Natural killer cell (primary cell): ENCODE measurements at regions not wholly inside any gene's neighbourhood (a gene's known extent, or its start where the extent isn't known, plus 50 kb on each side); places are given as distances from the start of the nearest gene placed in this dataset.
A peak's percentile ranks its signal among the peaks of the same experiment; 100 is the strongest.
"Not testable (repeated sequence)": the region's sequence is repeated elsewhere in the genome, so short reads cannot be mapped to it uniquely, and the experiment has no call there.

Source experiments
- ATAC-seq, 3 donors: fragments of 150-1000 bp in 2 of 3; fragments of 200-7000 bp in 1 of 3; cut with Tn5 transposase; 1 replicate in 1 of 3; 2 replicates in 2 of 3; pipeline ENCODE4 v1.10.0; 2021; ENCODE audit warnings: mild to moderate bottlenecking in 2 of 3, moderate library complexity in 2 of 3
- DNase-seq, 2 donors: peaks; one replicate each; pipeline versions ENCODE4 v3.0.0 to v3.0.0-alpha.2; 2013 to 2021; ENCODE audit warnings: mixed read lengths in 1 of 2
- H3K27ac ChIP-seq: one replicate; pipeline ENCODE4 v1.5.1; 2013; ENCODE audit warnings: mild to moderate bottlenecking, low read length
- H3K27me3 ChIP-seq: one replicate; pipeline ENCODE4 v1.6.1; 2013; ENCODE audit warnings: low read length; ENCODE audit not compliant: control insufficient read depth, insufficient read depth
- H3K36me3 ChIP-seq: one replicate; pipeline ENCODE4 v1.6.1; 2013; ENCODE audit warnings: low read length; ENCODE audit not compliant: control insufficient read depth, insufficient read depth
- H3K4me1 ChIP-seq: one replicate; pipeline ENCODE4 v1.6.1; 2013; ENCODE audit warnings: low read length; ENCODE audit not compliant: control insufficient read depth, insufficient read depth
- H3K4me3 ChIP-seq: one replicate; pipeline ENCODE4 v1.5.1; 2013; ENCODE audit warnings: low read length
- H3K9me3 ChIP-seq: one replicate; pipeline ENCODE4 v1.6.1; 2013; ENCODE audit warnings: low read length; ENCODE audit not compliant: control insufficient read depth, insufficient read depth
- H3K27ac Mint-ChIP-seq, 2 donors: one replicate each; pipeline ENCODE4 v1.8.0; 2022; ENCODE audit warnings: mild to moderate bottlenecking in 2 of 2, mixed read lengths in 2 of 2, moderate library complexity in 1 of 2
- H3K27me3 Mint-ChIP-seq, 2 donors: one replicate each; pipeline ENCODE4 v1.8.0; 2022; ENCODE audit warnings: low read depth in 2 of 2, mixed read lengths in 2 of 2
- H3K36me3 Mint-ChIP-seq: one replicate; pipeline ENCODE4 v1.8.0; 2022; ENCODE audit warnings: mixed read lengths
- H3K4me1 Mint-ChIP-seq, 2 donors: one replicate each; pipeline ENCODE4 v1.8.0; 2022; ENCODE audit warnings: mixed read lengths in 2 of 2
- H3K4me3 Mint-ChIP-seq: one replicate; pipeline ENCODE4 v1.8.0; 2022; ENCODE audit warnings: mild to moderate bottlenecking, moderate library complexity, mixed read lengths
- H3K9me3 Mint-ChIP-seq, 2 donors: one replicate each; pipeline ENCODE4 v1.8.0; 2022; ENCODE audit warnings: mixed read lengths in 2 of 2
- WGBS: methylation state at CpG from one replicate; pipeline ENCODE4 v1.1.7; 2013; ENCODE audit warnings: missing lambda C conversion rate; ENCODE audit not compliant: insufficient coverage; 5-methylcytosine and 5-hydroxymethylcytosine counted together
- intact Hi-C: fragments of 100-400 bp; cut with micrococcal nuclease; formaldehyde crosslinking; loops from one replicate; pipeline ENCODE4 v1.14.2; 2022
- TF ChIP-seq, protein P1 (sequence below): fragments of 200-600 bp; IDR thresholded peaks from one replicate; pipeline ENCODE4 v1.8.0; 2022; ENCODE audit warnings: antibody characterized with exemption

GRCh38 chr17:45586651-45586934 is 96.1 kb upstream of the PLEKHM1 start:
- H3K4me1 Mint-ChIP-seq: peaks cover 17% of the 10 kb centered on the region in 2 donors
- H3K27me3 ChIP-seq, H3K27ac Mint-ChIP-seq, DNase-seq, H3K36me3 ChIP-seq, H3K36me3 Mint-ChIP-seq, H3K4me3 Mint-ChIP-seq, H3K4me1 ChIP-seq, H3K9me3 ChIP-seq, H3K27me3 Mint-ChIP-seq, H3K4me3 ChIP-seq, ATAC-seq, H3K27ac ChIP-seq, H3K9me3 Mint-ChIP-seq, intact Hi-C loops: not testable (repeated sequence)
- 71% methylated on average over 4 of the region's 6 CpGs for WGBS

GRCh38 chr17:45592433-45592923 is 102.0 kb upstream of the PLEKHM1 start:
- not testable (repeated sequence) for H3K4me1 ChIP-seq, H3K27me3 ChIP-seq, H3K4me3 Mint-ChIP-seq, H3K36me3 Mint-ChIP-seq, H3K36me3 ChIP-seq, H3K9me3 ChIP-seq, H3K27ac Mint-ChIP-seq, H3K27ac ChIP-seq, H3K4me1 Mint-ChIP-seq, H3K27me3 Mint-ChIP-seq, H3K4me3 ChIP-seq, H3K9me3 Mint-ChIP-seq
- WGBS: 0% methylated on average over 2 of the region's 6 CpGs
- intact Hi-C loops: loop anchor here (2.0 kb wide), 1 partner anchor 164 kb away; no protein-coding TSS in a partner anchor
- DNase-seq (peak; percentile 70 to 88), ATAC-seq (peak; percentile 82 to 96 (median 90))
- TF ChIP-seq, protein P1, sequence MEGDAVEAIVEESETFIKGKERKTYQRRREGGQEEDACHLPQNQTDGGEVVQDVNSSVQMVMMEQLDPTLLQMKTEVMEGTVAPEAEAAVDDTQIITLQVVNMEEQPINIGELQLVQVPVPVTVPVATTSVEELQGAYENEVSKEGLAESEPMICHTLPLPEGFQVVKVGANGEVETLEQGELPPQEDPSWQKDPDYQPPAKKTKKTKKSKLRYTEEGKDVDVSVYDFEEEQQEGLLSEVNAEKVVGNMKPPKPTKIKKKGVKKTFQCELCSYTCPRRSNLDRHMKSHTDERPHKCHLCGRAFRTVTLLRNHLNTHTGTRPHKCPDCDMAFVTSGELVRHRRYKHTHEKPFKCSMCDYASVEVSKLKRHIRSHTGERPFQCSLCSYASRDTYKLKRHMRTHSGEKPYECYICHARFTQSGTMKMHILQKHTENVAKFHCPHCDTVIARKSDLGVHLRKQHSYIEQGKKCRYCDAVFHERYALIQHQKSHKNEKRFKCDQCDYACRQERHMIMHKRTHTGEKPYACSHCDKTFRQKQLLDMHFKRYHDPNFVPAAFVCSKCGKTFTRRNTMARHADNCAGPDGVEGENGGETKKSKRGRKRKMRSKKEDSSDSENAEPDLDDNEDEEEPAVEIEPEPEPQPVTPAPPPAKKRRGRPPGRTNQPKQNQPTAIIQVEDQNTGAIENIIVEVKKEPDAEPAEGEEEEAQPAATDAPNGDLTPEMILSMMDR: peak; percentile 68

- H3K36me3 ChIP-seq, H3K4me1 Mint-ChIP-seq, H3K27me3 ChIP-seq, H3K4me3 Mint-ChIP-seq, DNase-seq, H3K36me3 Mint-ChIP-seq, H3K27me3 Mint-ChIP-seq, ATAC-seq, H3K4me3 ChIP-seq, H3K4me1 ChIP-seq, intact Hi-C loops, H3K9me3 Mint-ChIP-seq, H3K27ac ChIP-seq, H3K27ac Mint-ChIP-seq, H3K9me3 ChIP-seq: not testable (repeated sequence)
- 93% methylated on average over 4 of the region's 4 CpGs for WGBS
Measured at GRCh38 chr17:45596347-45596746, 105.8 kb upstream of the PLEKHM1 start.

DNA sequence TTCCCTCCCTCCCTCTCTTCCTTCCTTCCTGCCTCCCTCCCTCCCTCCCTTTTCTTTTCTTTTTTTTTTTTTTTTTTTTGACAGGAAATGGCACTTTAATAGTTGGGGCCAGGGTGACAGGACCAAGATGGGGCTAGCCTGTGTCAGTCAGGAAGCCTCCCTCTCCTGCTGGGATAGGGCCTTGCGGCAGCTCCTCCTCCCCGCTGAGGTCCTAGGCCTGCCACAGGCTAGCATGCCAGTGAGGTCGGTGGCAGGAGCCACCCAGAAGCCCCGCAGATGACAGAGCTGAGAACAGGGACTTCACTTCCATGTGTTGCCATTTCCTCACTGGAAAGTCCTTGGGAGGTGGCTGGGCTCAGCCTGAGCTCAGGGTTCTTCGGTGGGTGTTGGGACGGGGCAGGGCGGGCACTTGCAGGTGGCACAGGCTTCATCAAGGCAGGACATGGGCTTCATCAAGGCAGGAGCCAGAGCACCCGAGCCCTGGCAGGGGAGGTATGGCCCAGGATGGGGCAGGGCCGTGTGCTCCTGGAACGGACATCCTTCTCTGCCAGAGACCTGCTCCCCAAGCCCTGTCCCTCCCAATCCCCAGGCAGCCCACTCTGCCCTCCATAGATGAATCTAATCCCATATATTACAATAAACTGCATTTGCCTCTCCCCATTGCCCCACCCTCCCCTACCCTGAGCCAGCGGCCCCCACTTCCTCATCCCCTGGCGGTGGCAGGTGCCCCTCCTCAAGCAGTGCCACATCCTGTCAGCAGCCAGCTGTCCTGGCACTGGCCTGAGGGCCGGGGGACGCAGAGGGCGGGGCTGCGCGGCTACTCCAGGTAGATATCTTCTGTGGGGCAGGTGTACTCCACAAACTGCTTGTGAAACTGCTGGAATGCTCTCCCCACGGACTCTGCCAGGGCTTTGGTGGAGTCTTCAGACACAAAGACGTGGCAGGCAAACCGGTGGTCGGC is 109.8 kb upstream of the PLEKHM1 start:
- H3K36me3 ChIP-seq, H3K27me3 Mint-ChIP-seq, H3K4me1 Mint-ChIP-seq, H3K4me1 ChIP-seq, H3K4me3 ChIP-seq, intact Hi-C loops, H3K9me3 Mint-ChIP-seq, H3K27ac ChIP-seq, H3K27me3 ChIP-seq, H3K9me3 ChIP-seq, H3K27ac Mint-ChIP-seq, H3K36me3 Mint-ChIP-seq, H3K4me3 Mint-ChIP-seq: not testable (repeated sequence)
- peak; percentile 78 to 87 (median 81) for ATAC-seq
- peak in 1 of 2 donors; percentile 18 for DNase-seq
- WGBS: 31% methylated on average over 12 of the region's 21 CpGs

DNA sequence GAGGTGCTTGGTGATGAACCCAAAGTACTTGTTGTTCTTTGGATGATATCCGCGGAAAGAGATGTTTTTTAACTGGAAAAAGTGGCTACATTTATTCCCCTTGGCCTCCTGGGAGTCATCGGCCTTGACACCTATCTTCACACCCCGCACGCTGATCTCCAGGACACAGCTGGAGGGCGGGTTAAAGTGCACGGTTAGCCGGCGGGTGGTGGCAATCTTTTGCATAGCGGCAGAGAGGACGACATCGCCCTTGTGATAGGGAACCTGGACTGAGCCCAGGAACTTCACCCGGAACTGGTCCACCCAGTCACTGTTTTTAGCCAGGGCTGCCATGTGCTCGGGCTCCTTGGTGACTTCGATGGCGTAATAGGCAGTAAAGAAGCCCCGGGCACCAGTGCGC is 110.5 kb upstream of the PLEKHM1 start:
- H3K27ac ChIP-seq, H3K27me3 ChIP-seq, H3K4me3 ChIP-seq, intact Hi-C loops, H3K4me3 Mint-ChIP-seq, H3K9me3 ChIP-seq, H3K36me3 Mint-ChIP-seq, H3K9me3 Mint-ChIP-seq, DNase-seq, H3K27ac Mint-ChIP-seq, H3K36me3 ChIP-seq, ATAC-seq, H3K4me1 ChIP-seq, H3K27me3 Mint-ChIP-seq, H3K4me1 Mint-ChIP-seq: not testable (repeated sequence)
- WGBS: 85% methylated on average over 5 of the region's 18 CpGs

- intact Hi-C loops, H3K4me3 Mint-ChIP-seq, H3K4me3 ChIP-seq, H3K9me3 Mint-ChIP-seq, H3K27ac Mint-ChIP-seq, H3K9me3 ChIP-seq, H3K27me3 Mint-ChIP-seq, H3K4me1 Mint-ChIP-seq, H3K36me3 Mint-ChIP-seq, H3K4me1 ChIP-seq, H3K36me3 ChIP-seq, H3K27me3 ChIP-seq, ATAC-seq, DNase-seq, H3K27ac ChIP-seq: not testable (repeated sequence)
- 96% methylated on average over 9 of the region's 63 CpGs for WGBS
Measured at GRCh38 chr17:45601605-45602539, 111.4 kb upstream of the PLEKHM1 start.

- H3K4me1 ChIP-seq, H3K27me3 Mint-ChIP-seq, H3K27me3 ChIP-seq, H3K27ac Mint-ChIP-seq, intact Hi-C loops, H3K36me3 ChIP-seq, H3K9me3 ChIP-seq, H3K4me3 Mint-ChIP-seq, DNase-seq, ATAC-seq, H3K36me3 Mint-ChIP-seq, H3K9me3 Mint-ChIP-seq, H3K4me3 ChIP-seq, H3K27ac ChIP-seq, H3K4me1 Mint-ChIP-seq: not testable (repeated sequence)
- WGBS: no CpG with 5 or more reads among the region's 1 CpG
Measured at GRCh38 chr17:45605751-45606150, 115.2 kb upstream of the PLEKHM1 start.
